NB4 (cell line): ENCODE measurements at regions not wholly inside any gene's neighbourhood (a gene's known extent, or its start where the extent isn't known, plus 50 kb on each side); places are given as distances from the start of the nearest gene placed in this dataset.
"Not testable (repeated sequence)": the region's sequence is repeated elsewhere in the genome, so short reads cannot be mapped to it uniquely, and the experiment has no call there.

Experiments
- DNase-seq: peaks from one replicate; pipeline ENCODE4 v3.0.0; 2010; ENCODE audit warnings: low read depth
- H3K4me3 ChIP-seq: one replicate; pipeline ENCODE4 v1.5.1; 2011; ENCODE audit warnings: mild to moderate bottlenecking, low read depth, low read length, moderate library complexity
- MYC ChIP-seq: IDR thresholded peaks from 2 replicates; pipeline ENCODE4 v1.6.1; 2011; ENCODE audit warnings: low read depth, low read length
- POLR2A ChIP-seq: IDR thresholded peaks from 2 replicates; pipeline ENCODE4 v1.6.1; 2011; ENCODE audit warnings: mild to moderate bottlenecking; ENCODE audit not compliant: insufficient read length; ENCODE audit errors: extremely low read depth
- TF ChIP-seq, protein P1 (sequence below): IDR thresholded peaks from 2 replicates; pipeline ENCODE4 v1.6.1; 2011; ENCODE audit warnings: low read depth, low read length
- TF ChIP-seq, protein P2 (sequence below): IDR thresholded peaks from one replicate; pipeline ENCODE4 v1.5.1; 2012; ENCODE audit warnings: low read depth, low read length

- H3K4me3 ChIP-seq: no peak overlapping the region
- TF ChIP-seq, protein P1, sequence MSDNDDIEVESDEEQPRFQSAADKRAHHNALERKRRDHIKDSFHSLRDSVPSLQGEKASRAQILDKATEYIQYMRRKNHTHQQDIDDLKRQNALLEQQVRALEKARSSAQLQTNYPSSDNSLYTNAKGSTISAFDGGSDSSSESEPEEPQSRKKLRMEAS: no peak
- TF ChIP-seq, protein P2, sequence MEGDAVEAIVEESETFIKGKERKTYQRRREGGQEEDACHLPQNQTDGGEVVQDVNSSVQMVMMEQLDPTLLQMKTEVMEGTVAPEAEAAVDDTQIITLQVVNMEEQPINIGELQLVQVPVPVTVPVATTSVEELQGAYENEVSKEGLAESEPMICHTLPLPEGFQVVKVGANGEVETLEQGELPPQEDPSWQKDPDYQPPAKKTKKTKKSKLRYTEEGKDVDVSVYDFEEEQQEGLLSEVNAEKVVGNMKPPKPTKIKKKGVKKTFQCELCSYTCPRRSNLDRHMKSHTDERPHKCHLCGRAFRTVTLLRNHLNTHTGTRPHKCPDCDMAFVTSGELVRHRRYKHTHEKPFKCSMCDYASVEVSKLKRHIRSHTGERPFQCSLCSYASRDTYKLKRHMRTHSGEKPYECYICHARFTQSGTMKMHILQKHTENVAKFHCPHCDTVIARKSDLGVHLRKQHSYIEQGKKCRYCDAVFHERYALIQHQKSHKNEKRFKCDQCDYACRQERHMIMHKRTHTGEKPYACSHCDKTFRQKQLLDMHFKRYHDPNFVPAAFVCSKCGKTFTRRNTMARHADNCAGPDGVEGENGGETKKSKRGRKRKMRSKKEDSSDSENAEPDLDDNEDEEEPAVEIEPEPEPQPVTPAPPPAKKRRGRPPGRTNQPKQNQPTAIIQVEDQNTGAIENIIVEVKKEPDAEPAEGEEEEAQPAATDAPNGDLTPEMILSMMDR: no peak
- TF ChIP-seq MYC: no peak
- TF ChIP-seq POLR2A: no peak
- no peak for DNase-seq
These were observed 107.3 kb upstream of the ANKRD30BL start for GRCh38 chr2:132268977-132269523.

DNA sequence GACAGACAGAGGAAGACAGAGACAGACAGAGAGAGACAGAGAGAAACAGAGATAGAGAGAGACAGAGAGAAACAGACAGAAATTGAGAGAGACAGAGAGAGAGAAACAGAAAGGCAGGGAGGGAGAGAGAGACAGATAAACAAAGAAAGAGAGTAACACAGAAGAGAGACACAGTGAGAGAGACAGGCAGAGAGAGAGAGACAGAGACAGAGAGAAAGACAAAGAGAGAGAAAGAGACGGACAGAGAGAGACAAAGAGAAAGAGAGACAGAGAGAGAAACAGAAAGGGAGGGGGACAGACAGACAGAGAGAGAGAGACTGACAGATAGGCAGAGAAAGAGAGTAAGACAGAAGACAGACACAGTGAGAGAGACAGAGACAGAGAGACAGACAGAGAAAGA is 108.5 kb upstream of the ANKRD30BL start:
- DNase-seq: no peak
- H3K4me3 ChIP-seq: no peak overlapping the region
- TF ChIP-seq, protein P1: no peak
- TF ChIP-seq POLR2A (no peak), MYC (no peak)
- TF ChIP-seq, protein P2: no peak

- TF ChIP-seq, protein P2: no peak
- no peak for TF ChIP-seq POLR2A
- TF ChIP-seq MYC: no peak
- TF ChIP-seq, protein P1: no peak
- no peak for DNase-seq
- H3K4me3 ChIP-seq: no peak overlapping the region
These were observed 109.3 kb upstream of the ANKRD30BL start for GRCh38 chr2:132270981-132271546.

DNA sequence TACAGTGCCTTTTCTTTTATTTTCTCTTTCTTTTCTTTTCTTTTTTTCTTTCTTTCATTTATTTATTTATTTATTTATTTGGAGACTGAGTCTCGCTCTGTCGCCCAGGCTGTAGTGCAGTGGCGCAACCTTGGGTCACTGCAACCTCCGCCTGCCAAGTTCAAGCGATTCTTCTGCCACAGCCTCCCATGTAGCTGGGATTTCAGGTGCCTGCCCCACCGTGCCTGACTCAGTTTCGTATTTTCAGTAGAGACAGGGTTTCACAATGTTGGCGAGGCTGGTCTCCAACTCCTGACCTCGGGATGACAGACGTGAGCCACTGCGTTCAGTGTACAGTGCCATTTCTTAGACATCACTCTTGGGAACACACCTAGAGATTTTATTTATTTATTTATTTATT is 110.0 kb upstream of the ANKRD30BL start:
- not testable (repeated sequence) for H3K4me3 ChIP-seq, DNase-seq

DNA sequence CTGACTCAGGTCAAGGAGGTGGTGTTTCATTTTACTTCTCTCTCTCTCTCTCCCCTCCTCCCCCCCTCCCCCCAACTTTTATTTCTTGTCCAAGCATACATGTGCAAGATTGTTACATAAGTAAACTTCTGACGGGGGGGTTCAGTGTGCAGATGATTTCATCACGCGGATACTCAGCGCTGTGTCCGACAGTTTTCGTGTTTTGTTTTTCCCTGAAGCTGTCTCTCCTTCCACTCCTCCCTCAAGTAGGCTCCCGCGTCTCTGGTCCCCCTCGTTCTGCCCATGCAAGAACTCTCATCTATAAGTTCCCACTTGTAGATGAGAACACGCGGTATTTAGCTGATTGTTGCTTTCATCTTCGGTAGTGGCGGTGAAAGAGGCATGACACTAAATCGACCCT is 111.0 kb upstream of the ANKRD30BL start:
- no peak for DNase-seq
- TF ChIP-seq MYC (no peak), POLR2A (no peak)
- TF ChIP-seq, protein P2: no peak
- TF ChIP-seq, protein P1: no peak
- no peak overlapping the region for H3K4me3 ChIP-seq

DNA sequence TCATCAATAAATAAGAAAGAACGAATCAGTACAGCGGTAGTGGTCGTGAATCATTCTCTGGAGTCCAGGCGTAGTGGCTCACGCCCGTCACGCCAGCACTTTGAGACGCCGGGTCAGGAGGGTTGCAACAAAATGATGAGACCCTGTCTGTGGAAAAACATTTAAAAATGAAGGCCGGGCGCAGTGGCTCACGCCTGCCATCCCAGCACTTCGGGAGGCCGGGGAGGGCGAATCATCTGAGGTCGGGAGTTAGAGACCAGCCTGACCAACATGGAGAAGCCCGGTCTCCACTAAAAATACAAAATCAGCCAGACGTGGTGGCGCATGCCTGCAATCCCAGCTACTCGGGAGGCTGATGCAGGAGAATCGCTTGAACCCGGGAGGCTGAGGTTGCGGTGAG is 111.8 kb upstream of the ANKRD30BL start:
- H3K4me3 ChIP-seq, DNase-seq: not testable (repeated sequence)

GRCh38 chr2:132274000-132274399 is 112.2 kb upstream of the ANKRD30BL start:
- DNase-seq: no peak
- no peak overlapping the region for H3K4me3 ChIP-seq
- TF ChIP-seq, protein P2: no peak
- TF ChIP-seq, protein P1: no peak
- TF ChIP-seq MYC (no peak), POLR2A (no peak)
